ENCODE measurements at regions not wholly inside any gene's neighbourhood (a gene's known extent, or its start where the extent isn't known, plus 50 kb on each side); places are given as distances from the start of the nearest gene placed in this dataset.

GRCh38 chr12:75959060-75959459 lies 72.5 kb downstream of the PHLDA1 start (continued):
- TF ChIP-seq GTF2I (CRISPR knock-in tag; conservative IDR thresholded peaks at IDR 0.05) (no peak), MYBL2 (CRISPR knock-in tag; IDR thresholded peaks at IDR 0.05) (no peak), ZNF317 (CRISPR knock-in tag; IDR thresholded peaks at IDR 0.05; ENCODE audit: borderline replicate concordance, low read depth) (no peak), ZBTB21 (CRISPR knock-in tag; IDR thresholded peaks at IDR 0.05; ENCODE audit: borderline replicate concordance) (no peak)

- POLR2A ChIA-PET: no interaction called here
Measured at GRCh38 chr12:75955251-75955650, 76.3 kb downstream of the PHLDA1 start.

GRCh38 chr12:75954749-75955148 lies 76.8 kb downstream of the PHLDA1 start:
- ATAC-seq (no peak), DNase-seq (ENCODE audit: low spot score) (no peak)
- peak overlapping the region; percentile 64 for H3K27ac Mint-ChIP-seq
- H3K27me3 Mint-ChIP-seq (ENCODE audit: low read depth): no peaks in the 10 kb centered on the region
- H3K4me3 Mint-ChIP-seq: no peak overlapping the region
- CTCF ChIA-PET: interaction anchor here (0.5 to 2.3 kb wide), 3 partner anchors 15 to 485 kb away, joined by 4 to 7 read pairs (median 4); partner anchors contain the start of gene PHLDA1
- peaks cover 79% of the 10 kb centered on the region for H3K4me1 Mint-ChIP-seq
- H3K36me3 Mint-ChIP-seq: no peaks in the 10 kb centered on the region
- no peaks in the 10 kb centered on the region for H3K9me3 Mint-ChIP-seq
- POLR2A ChIA-PET: no interaction called here
- TF ChIP-seq TEAD1 (CRISPR knock-in tag; IDR thresholded peaks at IDR 0.05) (no peak), AFF4 (CRISPR knock-in tag; IDR thresholded peaks at IDR 0.05; ENCODE audit: borderline replicate concordance) (no peak), ZNF671 (CRISPR knock-in tag; IDR thresholded peaks at IDR 0.05) (no peak), ZNF281 (CRISPR knock-in tag; IDR thresholded peaks at IDR 0.05) (no peak), MLX (CRISPR knock-in tag; IDR thresholded peaks at IDR 0.05) (no peak), EMX1 (CRISPR knock-in tag; IDR thresholded peaks at IDR 0.05) (no peak), ZNF423 (CRISPR knock-in tag; IDR thresholded peaks at IDR 0.05) (no peak), SP1 (CRISPR knock-in tag; conservative IDR thresholded peaks at IDR 0.05) (no peak), KAT7 (CRISPR knock-in tag; IDR thresholded peaks at IDR 0.05; ENCODE audit: borderline replicate concordance) (no peak), CREM (CRISPR knock-in tag; IDR thresholded peaks at IDR 0.05) (no peak)

More at GRCh38 chr12:75955251-75955650, 76.3 kb downstream of the PHLDA1 start:
- TF ChIP-seq NFE2L1 (CRISPR knock-in tag; IDR thresholded peaks at IDR 0.05) (no peak), ATF1 (CRISPR knock-in tag; IDR thresholded peaks at IDR 0.05) (no peak), TEAD1 (CRISPR knock-in tag; IDR thresholded peaks at IDR 0.05) (peak; percentile 66; the same call in 1 of the 2 replicates), RORB (CRISPR knock-in tag; IDR thresholded peaks at IDR 0.05) (no peak), ZNF423 (CRISPR knock-in tag; IDR thresholded peaks at IDR 0.05) (0 out of 2 replicates have a peak, but pooled peaks have one; percentile 46), ATF6 (CRISPR knock-in tag; IDR thresholded peaks at IDR 0.05) (no peak), E2F5 (CRISPR knock-in tag; IDR thresholded peaks at IDR 0.05) (no peak)
- Mint-ChIP-seq H3K4me1 (peaks cover 79% of the 10 kb centered on the region), H3K4me3 (no peak overlapping the region), H3K36me3 (no peaks in the 10 kb centered on the region), H3K27ac (peak overlapping the region; percentile 64), H3K9me3 (no peaks in the 10 kb centered on the region), H3K27me3 (ENCODE audit: low read depth) (no peaks in the 10 kb centered on the region)
- ATAC-seq (peak; percentile 36), DNase-seq (ENCODE audit: low spot score) (peak; percentile 21)
- CTCF ChIA-PET: interaction anchor here (0.5 to 2.3 kb wide), 3 partner anchors 14 to 486 kb away, joined by 4 to 7 read pairs (median 4); partner anchors contain the start of gene PHLDA1

Data from WTC11 (cell line).